HG03175 (cell line): ENCODE measurements at regions not wholly inside any gene's neighbourhood (a gene's known extent, or its start where the extent isn't known, plus 50 kb on each side); places are given as distances from the start of the nearest gene placed in this dataset.

Experiments used
- ATAC-seq: cut with Tn5 transposase; IDR thresholded peaks from one replicate; pipeline ENCODE4 v1.9.1; 2021; ENCODE audit warnings: mild to moderate bottlenecking, moderate library complexity; ENCODE audit not compliant: unreplicated experiment

GRCh38 chr4:96649536-96649935 lies 809.6 kb downstream of the PDHA2 start:
- ATAC-seq: no peak

- ATAC-seq: no peak
Observed at GRCh38 chr4:96652158-96652557, 812.3 kb downstream of the PDHA2 start.

- ATAC-seq: no peak
Observed at GRCh38 chr4:96652821-96653220, 812.9 kb downstream of the PDHA2 start.

GRCh38 chr4:96654045-96654444 lies 814.2 kb downstream of the PDHA2 start:
- no peak for ATAC-seq

GRCh38 chr4:96670381-96670780 lies 830.5 kb downstream of the PDHA2 start:
- ATAC-seq: no peak

- ATAC-seq: no peak
Observed at GRCh38 chr4:96675416-96675815, 835.5 kb downstream of the PDHA2 start.

GRCh38 chr4:96675896-96676295 lies 836.0 kb downstream of the PDHA2 start:
- no peak for ATAC-seq

GRCh38 chr4:96676754-96677435 lies 837.0 kb downstream of the PDHA2 start:
- ATAC-seq: no peak

GRCh38 chr4:96677499-96677898 lies 837.6 kb downstream of the PDHA2 start:
- no peak for ATAC-seq

GRCh38 chr4:96681218-96681617 lies 841.3 kb downstream of the PDHA2 start:
- no peak for ATAC-seq

GRCh38 chr4:96685691-96686090 lies 845.8 kb downstream of the PDHA2 start:
- no peak for ATAC-seq

GRCh38 chr4:96691521-96691920 lies 851.6 kb downstream of the PDHA2 start:
- no peak for ATAC-seq

GRCh38 chr4:96698831-96699230 lies 858.9 kb downstream of the PDHA2 start:
- no peak for ATAC-seq

GRCh38 chr4:96703265-96703664 lies 863.4 kb downstream of the PDHA2 start:
- ATAC-seq: no peak

GRCh38 chr4:96708766-96709165 lies 868.9 kb downstream of the PDHA2 start:
- no peak for ATAC-seq

GRCh38 chr4:96713271-96713850 lies 873.5 kb downstream of the PDHA2 start:
- no peak for ATAC-seq

GRCh38 chr4:96729641-96730040 lies 889.7 kb downstream of the PDHA2 start:
- ATAC-seq: no peak

GRCh38 chr4:96730432-96730831 lies 890.5 kb downstream of the PDHA2 start:
- no peak for ATAC-seq

- no peak for ATAC-seq
Observed at GRCh38 chr4:96736352-96736889, 896.5 kb downstream of the PDHA2 start.

GRCh38 chr4:96739101-96739500 lies 899.2 kb downstream of the PDHA2 start:
- no peak for ATAC-seq

GRCh38 chr4:96742332-96743014 lies 902.6 kb downstream of the PDHA2 start:
- ATAC-seq: no peak

GRCh38 chr4:96744676-96745075 lies 904.8 kb downstream of the PDHA2 start:
- no peak for ATAC-seq
